ENCODE measurements at regions not wholly inside any gene's neighbourhood (a gene's known extent, or its start where the extent isn't known, plus 50 kb on each side); places are given as distances from the start of the nearest gene placed in this dataset.

- no peaks in the 10 kb centered on the region for H3K36me3 ChIP-seq (ENCODE audit: control insufficient read depth, insufficient read depth, low read length)
- WGBS, 2 experiments (ENCODE audit: insufficient coverage in 2 of 2), result 100% methylated on average over 1 to 2 of the region's 3 CpGs
- no peak overlapping the region for H3K27ac ChIP-seq (ENCODE audit: low read depth, low read length, severe bottlenecking)
- no peaks in the 10 kb centered on the region for H3K4me1 ChIP-seq (ENCODE audit: control insufficient read depth, insufficient read depth, low read length, poor library complexity, severe bottlenecking)
- no peaks in the 10 kb centered on the region for H3K9me3 ChIP-seq (ENCODE audit: control insufficient read depth, low read length)
- H3K4me3 ChIP-seq (ENCODE audit: extremely low read depth, insufficient read depth, low read length, poor library complexity, severe bottlenecking), result no peak overlapping the region
Measured at GRCh38 chr3:51618496-51618895, 52.6 kb upstream of the TEX264 start.

GRCh38 chr3:51619983-51620382 is 51.1 kb upstream of the TEX264 start:
- no peaks in the 10 kb centered on the region for H3K4me1 ChIP-seq (ENCODE audit: control insufficient read depth, insufficient read depth, low read length, poor library complexity, severe bottlenecking)
- H3K9me3 ChIP-seq (ENCODE audit: control insufficient read depth, low read length), result no peaks in the 10 kb centered on the region
- 94% methylated on average over 2 of the region's 4 CpGs for WGBS, 2 experiments (ENCODE audit: insufficient coverage in 2 of 2)
- no peak overlapping the region for H3K4me3 ChIP-seq (ENCODE audit: extremely low read depth, insufficient read depth, low read length, poor library complexity, severe bottlenecking)
- no peak overlapping the region for H3K27ac ChIP-seq (ENCODE audit: low read depth, low read length, severe bottlenecking)
- H3K36me3 ChIP-seq (ENCODE audit: control insufficient read depth, insufficient read depth, low read length), result no peaks in the 10 kb centered on the region

- no peak overlapping the region for H3K4me3 ChIP-seq (ENCODE audit: extremely low read depth, insufficient read depth, low read length, poor library complexity, severe bottlenecking)
- no CpG with 5 or more reads among the region's 2 CpGs for WGBS, 2 experiments (ENCODE audit: insufficient coverage in 2 of 2)
- no peaks in the 10 kb centered on the region for H3K9me3 ChIP-seq (ENCODE audit: control insufficient read depth, low read length)
- no peak overlapping the region for H3K27ac ChIP-seq (ENCODE audit: low read depth, low read length, severe bottlenecking)
- H3K4me1 ChIP-seq (ENCODE audit: control insufficient read depth, insufficient read depth, low read length, poor library complexity, severe bottlenecking), result no peaks in the 10 kb centered on the region
- H3K36me3 ChIP-seq (ENCODE audit: control insufficient read depth, insufficient read depth, low read length), result no peaks in the 10 kb centered on the region
Measured at GRCh38 chr3:51620543-51620942, 50.5 kb upstream of the TEX264 start.

GRCh38 chr3:51621091-51621892 is 49.8 kb upstream of the TEX264 start:
- no peaks in the 10 kb centered on the region for H3K4me1 ChIP-seq (ENCODE audit: control insufficient read depth, insufficient read depth, low read length, poor library complexity, severe bottlenecking)
- no peaks in the 10 kb centered on the region for H3K36me3 ChIP-seq (ENCODE audit: control insufficient read depth, insufficient read depth, low read length)
- WGBS, 2 experiments (ENCODE audit: insufficient coverage in 2 of 2), result 89 to 100% methylated on average over 1 to 2 of the region's 2 CpGs
- H3K27ac ChIP-seq (ENCODE audit: low read depth, low read length, severe bottlenecking), result no peak overlapping the region
- no peaks in the 10 kb centered on the region for H3K9me3 ChIP-seq (ENCODE audit: control insufficient read depth, low read length)
- no peak overlapping the region for H3K4me3 ChIP-seq (ENCODE audit: extremely low read depth, insufficient read depth, low read length, poor library complexity, severe bottlenecking)

Data from mesodermal cell (in vitro differentiated cells).